ENCODE measurements at regions not wholly inside any gene's neighbourhood (a gene's known extent, or its start where the extent isn't known, plus 50 kb on each side); places are given as distances from the start of the nearest gene placed in this dataset.
"Not testable (repeated sequence)": the region's sequence is repeated elsewhere in the genome, so short reads cannot be mapped to it uniquely, and the experiment has no call there.

DNA sequence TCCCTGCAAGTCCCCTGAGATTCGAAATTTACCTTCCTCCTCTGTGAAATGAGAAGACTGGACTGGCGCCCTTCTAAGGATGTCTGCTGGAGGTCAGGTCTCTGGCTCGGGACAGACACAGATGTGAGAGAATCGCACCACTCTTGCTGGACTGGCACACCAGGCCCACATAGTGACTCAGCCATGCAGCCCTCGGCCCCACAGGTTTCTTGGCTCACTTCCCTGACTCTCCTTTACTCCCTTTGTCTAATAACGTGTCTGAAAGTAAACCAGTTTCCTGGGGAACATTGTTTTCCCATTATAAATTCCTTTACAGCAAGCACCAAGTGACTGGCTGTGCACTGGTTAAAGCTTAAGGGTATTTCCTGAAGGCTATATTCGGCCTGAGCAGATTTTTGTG lies 106.7 kb upstream of the PLEKHG1 start:
- ChIA-PET POLR2A (no interaction called here), CTCF (no interaction called here)
- intact Hi-C loops (cut with micrococcal nuclease): no loop called here
- no peak overlapping the region for H3K9ac ChIP-seq (ENCODE audit: low read length)
- WGBS (ENCODE audit: insufficient coverage): 91% methylated on average over 6 of the region's 7 CpGs
- H3K9me3 ChIP-seq (ENCODE audit: control extremely low read depth in 1 of 3, control insufficient read depth in 2 of 3, insufficient read depth in 1 of 3, low read length in 2 of 3): peaks cover 0 to 8% (median 0%) of the 10 kb centered on the region in 3 donors
- no peaks in the 10 kb centered on the region for H4K20me1 ChIP-seq (ENCODE audit: control insufficient read depth, insufficient read depth, low read length, poor library complexity, severe bottlenecking)
- Mint-ChIP-seq H3K27me3 (no peaks in the 10 kb centered on the region), H3K27ac (no peak overlapping the region), H3K9me3 (ENCODE audit: insufficient read depth) (no peaks in the 10 kb centered on the region), H3K4me3 (no peak overlapping the region), H3K4me1 (peaks cover 4% of the 10 kb centered on the region)
- H3K27me3 ChIP-seq (replicated peaks in 1 of 4; ENCODE audit: control extremely low read depth in 1 of 4, control insufficient read depth in 3 of 4, insufficient read depth in 4 of 4, low read length in 3 of 4): no peaks in the 10 kb centered on the region
- H3K27ac ChIP-seq (ENCODE audit: low read length in 2 of 2): no peak overlapping the region
- H2AFZ ChIP-seq (ENCODE audit: insufficient read depth, low read depth, low read length, poor library complexity, severe bottlenecking): no peak overlapping the region
- H3K4me1 ChIP-seq (ENCODE audit: control insufficient read depth in 2 of 2, insufficient read depth in 2 of 2, low read length in 2 of 2): peaks cover 0 to 4% of the 10 kb centered on the region in 2 donors
- no peak overlapping the region for H3K4me2 ChIP-seq (replicated peaks; ENCODE audit: low read depth, low read length, poor library complexity, severe bottlenecking)
- H3K36me3 ChIP-seq (replicated peaks in 1 of 2; ENCODE audit: control extremely low read depth in 1 of 2, control insufficient read depth in 1 of 2, extremely low read depth in 1 of 2, insufficient read depth in 2 of 2, low read length in 1 of 2): no peaks in the 10 kb centered on the region
- ATAC-seq (ENCODE audit: low read depth): no peak
- H3K4me3 ChIP-seq (ENCODE audit: control extremely low read depth in 1 of 5, extremely low read depth in 1 of 5, insufficient read depth in 1 of 5, low read depth in 2 of 5, low read length in 4 of 5): no peak overlapping the region
- no peaks in the 10 kb centered on the region for H3K79me2 ChIP-seq (ENCODE audit: control insufficient read depth, insufficient read depth, low read length)
- DNase-seq: no peak
- TF ChIP-seq EZH2 (IDR thresholded peaks at IDR 0.05; ENCODE audit: borderline replicate concordance, insufficient read depth, low read depth, low read length, poor library complexity, severe bottlenecking): no peak
- TF ChIP-seq CTCF (IDR thresholded peaks at IDR 0.05): no peak

DNA sequence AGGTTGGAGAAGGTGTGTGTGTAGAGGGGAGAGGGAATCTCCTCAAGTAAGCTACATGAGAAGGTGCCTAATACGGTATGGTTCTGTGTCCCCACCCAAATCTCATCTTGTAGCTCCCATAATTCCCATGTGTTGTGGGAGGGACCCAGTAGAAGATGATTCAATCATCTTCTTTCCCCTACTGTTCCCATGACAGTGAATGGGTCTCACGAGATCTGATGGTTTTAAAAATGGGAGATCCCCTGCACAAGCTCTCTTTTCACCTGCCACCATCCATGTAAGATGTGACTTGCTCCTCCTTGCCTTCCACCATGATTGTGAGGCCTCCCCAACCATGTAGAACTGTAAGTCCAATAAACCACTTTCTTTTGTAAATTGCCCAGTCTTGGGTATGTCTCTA lies 106.1 kb upstream of the PLEKHG1 start:
- H2AFZ ChIP-seq (ENCODE audit: insufficient read depth, low read depth, low read length, poor library complexity, severe bottlenecking); H3K4me2 ChIP-seq (replicated peaks; ENCODE audit: low read depth, low read length, poor library complexity, severe bottlenecking): not testable (repeated sequence)

More for the DNA sequence above, 106.1 kb upstream of the PLEKHG1 start:
- H3K9me3 ChIP-seq (ENCODE audit: control extremely low read depth in 1 of 3, control insufficient read depth in 2 of 3, insufficient read depth in 1 of 3, low read length in 2 of 3); H3K4me3 Mint-ChIP-seq; CTCF ChIA-PET; POLR2A ChIA-PET; H3K9me3 Mint-ChIP-seq (ENCODE audit: insufficient read depth); H3K4me3 ChIP-seq (ENCODE audit: control extremely low read depth in 1 of 5, extremely low read depth in 1 of 5, insufficient read depth in 1 of 5, low read depth in 2 of 5, low read length in 4 of 5); H3K9ac ChIP-seq (ENCODE audit: low read length); intact Hi-C loops (cut with micrococcal nuclease); H4K20me1 ChIP-seq (ENCODE audit: control insufficient read depth, insufficient read depth, low read length, poor library complexity, severe bottlenecking); H3K4me1 Mint-ChIP-seq; H3K27me3 ChIP-seq (replicated peaks in 1 of 4; ENCODE audit: control extremely low read depth in 1 of 4, control insufficient read depth in 3 of 4, insufficient read depth in 4 of 4, low read length in 3 of 4); H3K4me1 ChIP-seq (ENCODE audit: control insufficient read depth in 2 of 2, insufficient read depth in 2 of 2, low read length in 2 of 2); H3K36me3 ChIP-seq (replicated peaks in 1 of 2; ENCODE audit: control extremely low read depth in 1 of 2, control insufficient read depth in 1 of 2, extremely low read depth in 1 of 2, insufficient read depth in 2 of 2, low read length in 1 of 2); H3K27ac ChIP-seq (ENCODE audit: low read length in 2 of 2); DNase-seq; H3K27me3 Mint-ChIP-seq; H3K27ac Mint-ChIP-seq; ATAC-seq (ENCODE audit: low read depth); H3K79me2 ChIP-seq (ENCODE audit: control insufficient read depth, insufficient read depth, low read length): not testable (repeated sequence)
- 100% methylated on average over 1 of the region's 2 CpGs for WGBS (ENCODE audit: insufficient coverage)

Data from B cell (primary cell).